ENCODE measurements at regions not wholly inside any gene's neighbourhood (a gene's known extent, or its start where the extent isn't known, plus 50 kb on each side); places are given as distances from the start of the nearest gene placed in this dataset.
"Not testable (repeated sequence)": the region's sequence is repeated elsewhere in the genome, so short reads cannot be mapped to it uniquely, and the experiment has no call there.

DNA sequence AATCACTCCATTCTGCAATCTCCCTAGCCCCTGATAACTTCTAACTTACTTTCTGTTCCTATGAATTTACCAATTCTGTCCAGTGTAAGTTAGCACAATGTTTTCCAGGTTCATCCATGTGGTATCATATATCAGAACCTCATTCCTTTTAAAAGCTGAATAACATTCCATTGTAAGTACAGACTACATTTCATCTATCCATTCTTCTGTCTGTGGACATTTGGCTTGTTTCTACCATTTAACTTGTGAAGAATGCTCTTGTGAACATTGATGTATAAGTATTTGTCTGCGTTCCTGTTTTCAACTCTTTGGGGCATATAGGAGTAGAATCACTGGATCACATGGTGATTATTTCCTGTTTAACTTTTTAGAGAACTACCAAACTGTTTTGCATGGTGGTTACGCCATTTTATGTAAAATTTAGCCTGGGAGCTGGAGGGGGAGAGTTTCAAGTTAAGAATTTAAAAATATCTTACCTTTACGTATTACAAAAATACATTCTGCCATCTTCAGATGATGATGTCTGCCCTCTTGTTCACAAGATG is 156.5 kb downstream of the BTBD3 start:
- Histone ChIP-seq H3K36me3 (ENCODE audit: insufficient read depth, low read length) (no peaks in the 10 kb centered on the region), H3K9ac (ENCODE audit: low read length) (no peak overlapping the region), H3K27ac (ENCODE audit: low read depth, low read length) (no peak overlapping the region), H3K9me3 (ENCODE audit: low read length) (no peaks in the 10 kb centered on the region), H3K27me3 (ENCODE audit: control insufficient read depth in 1 of 2, insufficient read depth in 2 of 2, low read length in 2 of 2) (no peaks in the 10 kb centered on the region), H3K4me1 (ENCODE audit: insufficient read depth, low read length) (no peaks in the 10 kb centered on the region), H3K4me3 (ENCODE audit: low read depth in 1 of 2, low read length in 2 of 2) (no peak overlapping the region)

DNA sequence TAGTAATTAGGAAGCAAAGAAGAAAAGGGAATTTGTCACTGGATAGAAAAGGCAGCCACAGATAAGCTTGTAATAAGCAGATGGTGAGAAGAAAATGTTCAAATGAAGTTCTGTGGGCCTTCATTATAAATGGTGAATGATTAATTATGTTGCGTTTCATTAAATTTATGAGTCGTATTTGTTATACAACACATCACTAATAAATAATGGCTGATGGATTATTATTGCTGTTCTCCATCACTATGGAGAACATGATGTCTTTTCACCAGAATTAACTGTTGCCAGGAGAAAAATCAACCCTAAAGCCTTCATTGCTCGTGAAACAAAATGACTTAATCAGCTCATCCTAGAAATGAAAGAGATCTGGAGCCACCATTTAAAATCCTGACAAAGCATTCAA is 158.5 kb downstream of the BTBD3 start:
- Histone ChIP-seq H3K9me3 (ENCODE audit: low read length) (no peaks in the 10 kb centered on the region), H3K4me1 (ENCODE audit: insufficient read depth, low read length) (no peaks in the 10 kb centered on the region), H3K9ac (ENCODE audit: low read length) (no peak overlapping the region), H3K27ac (ENCODE audit: low read depth, low read length) (no peak overlapping the region), H3K4me3 (ENCODE audit: low read depth in 1 of 2, low read length in 2 of 2) (no peak overlapping the region), H3K36me3 (ENCODE audit: insufficient read depth, low read length) (no peaks in the 10 kb centered on the region), H3K27me3 (ENCODE audit: control insufficient read depth in 1 of 2, insufficient read depth in 2 of 2, low read length in 2 of 2) (no peaks in the 10 kb centered on the region)

DNA sequence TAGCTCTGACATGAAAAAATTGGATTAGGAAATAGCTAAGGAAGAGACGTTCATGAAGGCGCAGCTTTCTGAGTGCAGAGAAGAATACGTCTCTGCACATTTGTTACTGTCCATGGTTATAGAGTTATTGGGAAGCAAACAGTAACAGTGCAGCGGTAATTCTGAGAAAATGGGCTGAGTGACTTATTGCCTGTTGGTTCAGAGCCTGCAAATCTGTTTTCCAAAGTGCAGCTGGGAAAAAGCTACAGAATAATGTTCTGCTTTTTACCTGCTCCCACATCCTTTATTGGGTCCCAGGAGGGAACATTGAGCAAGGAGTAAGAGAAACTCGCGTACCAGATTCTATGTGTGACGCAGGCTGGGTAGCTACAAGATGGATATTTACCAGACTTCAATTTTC is 160.2 kb downstream of the BTBD3 start:
- Histone ChIP-seq H3K27ac (ENCODE audit: low read depth, low read length) (no peak overlapping the region), H3K36me3 (ENCODE audit: insufficient read depth, low read length) (no peaks in the 10 kb centered on the region), H3K4me3 (ENCODE audit: low read depth in 1 of 2, low read length in 2 of 2) (no peak overlapping the region), H3K27me3 (ENCODE audit: control insufficient read depth in 1 of 2, insufficient read depth in 2 of 2, low read length in 2 of 2) (no peaks in the 10 kb centered on the region), H3K9ac (ENCODE audit: low read length) (no peak overlapping the region), H3K4me1 (ENCODE audit: insufficient read depth, low read length) (no peaks in the 10 kb centered on the region), H3K9me3 (ENCODE audit: low read length) (no peaks in the 10 kb centered on the region)

DNA sequence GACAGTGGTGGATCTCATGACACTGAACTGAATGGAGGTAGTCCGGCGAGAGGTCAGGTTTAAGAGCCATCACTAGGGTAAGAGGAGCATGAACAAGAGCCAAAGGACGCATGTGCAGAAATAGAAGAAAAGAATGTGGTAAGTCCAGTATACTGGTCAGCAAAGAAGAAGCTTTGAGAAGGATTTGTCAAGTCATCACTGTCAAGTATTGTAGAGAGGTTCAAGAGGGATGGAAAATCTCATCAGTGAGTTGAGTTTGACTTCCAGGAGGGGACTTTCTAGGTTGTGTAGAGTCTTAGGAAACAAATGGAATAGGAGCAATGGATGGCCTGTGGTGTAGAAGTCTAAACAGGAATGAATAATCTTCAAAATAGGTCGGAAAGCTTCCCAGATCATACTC is 161.8 kb downstream of the BTBD3 start:
- H3K9ac ChIP-seq (ENCODE audit: low read length), result no peak overlapping the region
- H3K9me3 ChIP-seq (ENCODE audit: low read length), result no peaks in the 10 kb centered on the region

DNA sequence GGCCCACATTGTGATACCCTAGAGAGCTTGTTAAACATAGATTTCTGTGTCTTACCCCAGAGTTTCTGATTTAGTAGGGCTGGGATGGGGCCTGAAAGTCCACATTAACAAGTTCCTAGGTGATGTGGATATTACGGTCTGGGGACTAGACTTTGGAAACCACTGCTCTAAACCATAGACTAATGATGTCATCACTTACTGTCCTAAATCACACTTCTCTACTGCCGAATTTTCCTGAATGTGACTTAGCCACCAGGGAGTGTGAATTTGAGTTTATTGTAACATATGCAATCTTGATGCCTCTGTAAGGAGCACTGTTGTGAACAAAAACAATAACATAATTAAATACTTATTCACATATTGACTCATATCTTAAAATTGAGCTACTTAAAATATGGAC is 165.6 kb downstream of the BTBD3 start:
- H3K9me3 ChIP-seq (ENCODE audit: low read length), result no peaks in the 10 kb centered on the region
- no peak overlapping the region for H3K27ac ChIP-seq (ENCODE audit: low read depth, low read length)
- no peak overlapping the region for H3K4me3 ChIP-seq (ENCODE audit: low read depth in 1 of 2, low read length in 2 of 2)
- no peaks in the 10 kb centered on the region for H3K27me3 ChIP-seq (ENCODE audit: control insufficient read depth in 1 of 2, insufficient read depth in 2 of 2, low read length in 2 of 2)
- no peaks in the 10 kb centered on the region for H3K36me3 ChIP-seq (ENCODE audit: insufficient read depth, low read length)
- no peaks in the 10 kb centered on the region for H3K4me1 ChIP-seq (ENCODE audit: insufficient read depth, low read length)
- no peak overlapping the region for H3K9ac ChIP-seq (ENCODE audit: low read length)

More for the DNA sequence above, 161.8 kb downstream of the BTBD3 start:
- Histone ChIP-seq H3K36me3 (ENCODE audit: insufficient read depth, low read length) (no peaks in the 10 kb centered on the region), H3K27me3 (ENCODE audit: control insufficient read depth in 1 of 2, insufficient read depth in 2 of 2, low read length in 2 of 2) (no peaks in the 10 kb centered on the region), H3K27ac (ENCODE audit: low read depth, low read length) (no peak overlapping the region), H3K4me3 (ENCODE audit: low read depth in 1 of 2, low read length in 2 of 2) (no peak overlapping the region), H3K4me1 (ENCODE audit: insufficient read depth, low read length) (no peaks in the 10 kb centered on the region)

DNA sequence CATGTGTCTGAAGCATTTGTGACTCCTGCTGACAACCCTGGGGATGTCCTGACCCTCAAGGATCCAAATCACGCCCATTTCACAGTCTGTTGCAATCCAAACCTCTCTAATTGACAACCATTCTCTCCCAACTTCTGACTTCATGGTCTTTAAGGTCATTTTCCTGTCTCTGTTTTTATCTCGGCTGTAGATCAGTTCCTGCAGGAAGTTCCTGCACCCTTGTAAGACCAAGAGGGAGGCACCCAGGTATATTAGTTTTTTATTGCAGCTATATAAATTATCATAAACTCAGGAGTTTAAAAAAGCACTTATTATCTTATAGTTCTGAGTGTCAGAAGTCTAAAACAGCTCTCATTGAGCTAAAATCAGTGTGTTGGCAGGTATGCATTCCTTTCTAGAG is 166.8 kb downstream of the BTBD3 start:
- Histone ChIP-seq H3K4me3 (ENCODE audit: low read depth in 1 of 2, low read length in 2 of 2) (no peak overlapping the region), H3K9ac (ENCODE audit: low read length) (no peak overlapping the region), H3K27me3 (ENCODE audit: control insufficient read depth in 1 of 2, insufficient read depth in 2 of 2, low read length in 2 of 2) (no peaks in the 10 kb centered on the region), H3K36me3 (ENCODE audit: insufficient read depth, low read length) (no peaks in the 10 kb centered on the region), H3K27ac (ENCODE audit: low read depth, low read length) (no peak overlapping the region), H3K4me1 (ENCODE audit: insufficient read depth, low read length) (no peaks in the 10 kb centered on the region), H3K9me3 (ENCODE audit: low read length) (no peaks in the 10 kb centered on the region)

DNA sequence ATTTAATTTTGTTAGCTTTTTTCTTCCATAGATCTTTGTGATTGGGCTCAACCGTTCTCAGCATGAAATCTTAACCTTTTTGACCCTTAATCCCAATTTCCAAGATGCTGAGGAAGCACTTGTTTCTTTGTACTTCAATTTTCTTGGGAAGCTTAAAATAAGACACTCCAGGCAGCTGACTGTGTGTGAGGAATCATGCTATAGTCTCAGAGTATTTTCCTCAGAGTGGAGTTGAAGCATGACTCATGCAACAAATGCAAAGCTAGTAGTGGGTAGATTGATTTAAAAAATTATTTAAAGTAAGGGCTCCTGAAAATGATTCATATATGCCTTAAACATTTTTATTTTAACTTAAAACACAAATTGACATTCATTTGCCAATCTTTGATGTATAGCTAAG is 168.7 kb downstream of the BTBD3 start:
- no peak overlapping the region for H3K27ac ChIP-seq (ENCODE audit: low read depth, low read length)
- no peaks in the 10 kb centered on the region for H3K27me3 ChIP-seq (ENCODE audit: control insufficient read depth in 1 of 2, insufficient read depth in 2 of 2, low read length in 2 of 2)
- no peaks in the 10 kb centered on the region for H3K4me1 ChIP-seq (ENCODE audit: insufficient read depth, low read length)
- no peaks in the 10 kb centered on the region for H3K9me3 ChIP-seq (ENCODE audit: low read length)
- H3K9ac ChIP-seq (ENCODE audit: low read length), result no peak overlapping the region
- H3K4me3 ChIP-seq (ENCODE audit: low read depth in 1 of 2, low read length in 2 of 2), result no peak overlapping the region
- H3K36me3 ChIP-seq (ENCODE audit: insufficient read depth, low read length), result no peaks in the 10 kb centered on the region

DNA sequence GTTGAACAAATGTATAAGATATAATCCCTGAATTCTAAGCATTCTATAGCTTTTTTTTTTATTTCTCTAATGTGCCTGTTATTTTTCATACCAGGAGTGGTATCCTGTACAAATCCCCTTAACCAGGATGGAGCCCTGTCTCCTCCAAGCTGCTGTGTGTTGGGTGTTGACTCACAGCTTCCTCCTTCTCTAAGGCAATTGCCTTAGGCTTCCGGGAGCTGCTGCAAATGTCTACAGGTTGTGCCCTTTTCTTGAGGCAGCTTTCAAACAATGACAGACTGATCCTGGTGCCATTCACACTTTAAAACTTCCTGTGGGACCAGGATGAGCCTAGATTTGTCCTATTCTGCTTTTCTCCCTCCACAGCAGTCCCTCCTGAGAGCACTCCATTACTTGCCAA is 173.2 kb downstream of the BTBD3 start:
- H3K9ac ChIP-seq (ENCODE audit: low read length), result no peak overlapping the region
- no peaks in the 10 kb centered on the region for H3K4me1 ChIP-seq (ENCODE audit: insufficient read depth, low read length)
- H3K27ac ChIP-seq (ENCODE audit: low read depth, low read length), result no peak overlapping the region

DNA sequence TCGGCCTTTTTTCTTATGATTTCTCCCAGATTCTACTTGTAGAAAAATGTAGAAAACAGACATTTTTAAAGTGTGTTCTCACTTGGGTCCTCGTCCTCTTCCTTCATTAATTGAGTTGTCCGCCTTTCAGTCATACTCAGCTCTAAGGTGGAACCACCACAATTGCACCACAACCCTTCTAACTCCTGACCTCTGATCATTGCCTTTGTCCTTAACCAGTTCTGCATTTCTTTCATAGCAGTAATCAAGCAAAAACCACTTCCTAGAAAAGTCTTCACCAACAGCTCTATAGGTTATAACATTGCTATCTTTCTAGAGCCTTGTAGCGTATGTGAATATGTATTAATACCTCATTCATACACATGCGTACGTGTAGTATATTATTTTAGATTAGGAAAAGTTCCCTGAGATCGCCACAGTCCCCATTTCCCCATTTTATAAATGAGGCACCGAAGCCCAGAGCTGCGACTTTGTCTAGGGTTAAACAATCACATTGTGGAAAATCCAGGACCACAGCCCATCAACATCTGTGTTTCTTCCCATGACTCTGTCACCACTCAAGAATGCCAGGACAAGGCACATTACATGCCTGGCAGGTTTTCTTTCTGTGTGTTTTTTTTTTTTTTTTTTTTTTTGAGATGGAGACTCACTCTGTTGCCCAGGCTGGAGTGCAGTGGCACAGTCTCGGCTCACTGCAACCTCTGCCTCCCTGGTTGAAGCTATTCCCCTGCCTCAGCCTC is 175.5 kb downstream of the BTBD3 start:
- H3K9ac ChIP-seq (ENCODE audit: low read length), result no peak overlapping the region
- no peaks in the 10 kb centered on the region for H3K4me1 ChIP-seq (ENCODE audit: insufficient read depth, low read length)
- H3K27ac ChIP-seq (ENCODE audit: low read depth, low read length), result no peak overlapping the region
- H3K4me3 ChIP-seq (ENCODE audit: low read depth in 1 of 2, low read length in 2 of 2), result no peak overlapping the region
- no peaks in the 10 kb centered on the region for H3K9me3 ChIP-seq (ENCODE audit: low read length)
- H3K27me3 ChIP-seq (ENCODE audit: control insufficient read depth in 1 of 2, insufficient read depth in 2 of 2, low read length in 2 of 2), result no peaks in the 10 kb centered on the region
- no peaks in the 10 kb centered on the region for H3K36me3 ChIP-seq (ENCODE audit: insufficient read depth, low read length)

More for the DNA sequence above, 173.2 kb downstream of the BTBD3 start:
- Histone ChIP-seq H3K9me3 (ENCODE audit: low read length) (no peaks in the 10 kb centered on the region), H3K36me3 (ENCODE audit: insufficient read depth, low read length) (no peaks in the 10 kb centered on the region), H3K27me3 (ENCODE audit: control insufficient read depth in 1 of 2, insufficient read depth in 2 of 2, low read length in 2 of 2) (no peaks in the 10 kb centered on the region), H3K4me3 (ENCODE audit: low read depth in 1 of 2, low read length in 2 of 2) (no peak overlapping the region)

DNA sequence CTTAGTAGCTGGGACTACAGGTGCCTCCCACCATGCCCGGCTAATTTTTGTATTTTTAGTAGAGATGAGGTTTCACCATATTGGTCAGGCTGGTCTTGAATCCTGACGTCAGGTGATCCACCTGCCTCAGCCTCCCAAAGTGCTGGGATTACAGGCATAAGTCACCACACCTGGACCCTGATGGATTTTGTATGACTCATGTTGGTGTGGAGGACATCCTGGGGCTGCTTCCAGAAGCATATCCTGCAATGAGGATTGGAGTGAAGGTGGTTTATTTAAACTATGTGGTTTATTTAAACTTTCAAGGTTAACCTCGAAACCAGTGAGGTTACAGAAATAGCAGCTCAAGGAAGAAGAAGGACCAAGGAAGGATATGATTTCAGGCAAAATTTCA is 176.1 kb downstream of the BTBD3 start:
- H3K27ac ChIP-seq (ENCODE audit: low read depth, low read length); H3K9ac ChIP-seq (ENCODE audit: low read length); H3K4me3 ChIP-seq (ENCODE audit: low read depth in 1 of 2, low read length in 2 of 2); H3K9me3 ChIP-seq (ENCODE audit: low read length); H3K27me3 ChIP-seq (ENCODE audit: control insufficient read depth in 1 of 2, insufficient read depth in 2 of 2, low read length in 2 of 2); H3K36me3 ChIP-seq (ENCODE audit: insufficient read depth, low read length); H3K4me1 ChIP-seq (ENCODE audit: insufficient read depth, low read length): not testable (repeated sequence)

DNA sequence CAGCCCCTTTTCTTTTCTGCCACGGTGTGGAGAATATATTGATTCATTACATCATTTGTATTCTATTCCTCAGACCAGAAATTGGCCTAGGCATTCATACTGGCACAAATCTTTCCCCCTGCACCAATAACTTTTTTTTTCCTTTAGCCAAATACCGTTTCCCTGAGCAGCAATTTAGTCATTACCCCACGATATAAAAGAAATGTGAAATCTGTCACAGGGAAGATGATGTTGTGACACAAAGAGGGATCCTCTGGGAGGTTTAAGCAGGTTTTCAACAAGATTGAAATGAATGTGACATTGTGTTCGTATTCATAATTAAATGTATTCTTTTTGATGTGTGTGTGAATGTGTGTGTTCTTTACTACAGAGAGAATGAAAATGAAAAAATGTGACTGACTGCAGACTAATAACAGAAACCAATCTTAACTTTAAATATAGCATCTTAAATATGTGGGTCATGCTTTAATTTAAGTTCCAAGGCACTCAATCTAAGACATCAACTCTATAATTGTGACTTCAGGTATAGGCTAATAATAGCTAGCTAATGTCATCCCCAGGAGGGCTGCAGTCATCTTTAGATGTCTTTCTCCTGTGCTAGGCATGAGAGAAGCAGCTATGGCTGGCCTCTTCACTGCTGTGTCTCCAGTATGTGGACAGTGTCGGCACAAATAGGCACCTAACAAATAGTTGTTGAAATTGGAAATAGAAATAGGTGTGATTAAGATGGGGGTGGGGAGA is 177.7 kb downstream of the BTBD3 start:
- Histone ChIP-seq H3K4me1 (ENCODE audit: insufficient read depth, low read length) (no peaks in the 10 kb centered on the region), H3K36me3 (ENCODE audit: insufficient read depth, low read length) (no peaks in the 10 kb centered on the region), H3K27me3 (ENCODE audit: control insufficient read depth in 1 of 2, insufficient read depth in 2 of 2, low read length in 2 of 2) (no peaks in the 10 kb centered on the region), H3K4me3 (ENCODE audit: low read depth in 1 of 2, low read length in 2 of 2) (no peak overlapping the region), H3K27ac (ENCODE audit: low read depth, low read length) (no peak overlapping the region), H3K9me3 (ENCODE audit: low read length) (no peaks in the 10 kb centered on the region), H3K9ac (ENCODE audit: low read length) (no peak overlapping the region)

Data from muscle layer of colon (tissue), 2 donors.